Natural killer cell (primary cell): ENCODE measurements at regions not wholly inside any gene's neighbourhood (a gene's known extent, or its start where the extent isn't known, plus 50 kb on each side); places are given as distances from the start of the nearest gene placed in this dataset.

ENCODE experiments used
- ATAC-seq, 3 donors: fragments of 150-1000 bp in 2 of 3; fragments of 200-7000 bp in 1 of 3; cut with Tn5 transposase; 1 replicate in 1 of 3; 2 replicates in 2 of 3; pipeline ENCODE4 v1.10.0; 2021; ENCODE audit warnings: mild to moderate bottlenecking in 2 of 3, moderate library complexity in 2 of 3
- DNase-seq, 2 donors: peaks; one replicate each; pipeline versions ENCODE4 v3.0.0 to v3.0.0-alpha.2; 2013 to 2021; ENCODE audit warnings: mixed read lengths in 1 of 2
- H3K27ac ChIP-seq: one replicate; pipeline ENCODE4 v1.5.1; 2013; ENCODE audit warnings: mild to moderate bottlenecking, low read length
- H3K27me3 ChIP-seq: one replicate; pipeline ENCODE4 v1.6.1; 2013; ENCODE audit warnings: low read length; ENCODE audit not compliant: control insufficient read depth, insufficient read depth
- H3K36me3 ChIP-seq: one replicate; pipeline ENCODE4 v1.6.1; 2013; ENCODE audit warnings: low read length; ENCODE audit not compliant: control insufficient read depth, insufficient read depth
- H3K4me1 ChIP-seq: one replicate; pipeline ENCODE4 v1.6.1; 2013; ENCODE audit warnings: low read length; ENCODE audit not compliant: control insufficient read depth, insufficient read depth
- H3K4me3 ChIP-seq: one replicate; pipeline ENCODE4 v1.5.1; 2013; ENCODE audit warnings: low read length
- H3K9me3 ChIP-seq: one replicate; pipeline ENCODE4 v1.6.1; 2013; ENCODE audit warnings: low read length; ENCODE audit not compliant: control insufficient read depth, insufficient read depth
- H3K27ac Mint-ChIP-seq, 2 donors: one replicate each; pipeline ENCODE4 v1.8.0; 2022; ENCODE audit warnings: mild to moderate bottlenecking in 2 of 2, mixed read lengths in 2 of 2, moderate library complexity in 1 of 2
- H3K27me3 Mint-ChIP-seq, 2 donors: one replicate each; pipeline ENCODE4 v1.8.0; 2022; ENCODE audit warnings: low read depth in 2 of 2, mixed read lengths in 2 of 2
- H3K36me3 Mint-ChIP-seq: one replicate; pipeline ENCODE4 v1.8.0; 2022; ENCODE audit warnings: mixed read lengths
- H3K4me1 Mint-ChIP-seq, 2 donors: one replicate each; pipeline ENCODE4 v1.8.0; 2022; ENCODE audit warnings: mixed read lengths in 2 of 2
- H3K4me3 Mint-ChIP-seq: one replicate; pipeline ENCODE4 v1.8.0; 2022; ENCODE audit warnings: mild to moderate bottlenecking, moderate library complexity, mixed read lengths
- H3K9me3 Mint-ChIP-seq, 2 donors: one replicate each; pipeline ENCODE4 v1.8.0; 2022; ENCODE audit warnings: mixed read lengths in 2 of 2
- CTCF ChIP-seq: fragments of 200-600 bp; IDR thresholded peaks from one replicate; pipeline ENCODE4 v1.8.0; 2022; ENCODE audit warnings: antibody characterized with exemption
- WGBS: methylation state at CpG from one replicate; pipeline ENCODE4 v1.1.7; 2013; ENCODE audit warnings: missing lambda C conversion rate; ENCODE audit not compliant: insufficient coverage; 5-methylcytosine and 5-hydroxymethylcytosine counted together
- intact Hi-C: fragments of 100-400 bp; cut with micrococcal nuclease; formaldehyde crosslinking; loops from one replicate; pipeline ENCODE4 v1.14.2; 2022

GRCh38 chr7:27427416-27427815, 184.8 kb downstream of the EVX1 start:
- DNase-seq (no peak), ATAC-seq (no peak)
- no peaks in the 10 kb centered on the region for H3K36me3 ChIP-seq
- no peak overlapping the region for H3K27ac ChIP-seq
- H3K36me3 Mint-ChIP-seq, result no peaks in the 10 kb centered on the region
- WGBS, result 93% methylated on average over 4 of the region's 4 CpGs
- H3K4me3 Mint-ChIP-seq, result no peak overlapping the region
- H3K4me3 ChIP-seq, result no peak overlapping the region
- peaks cover 14 to 33% of the 10 kb centered on the region in 2 donors for H3K27me3 Mint-ChIP-seq
- intact Hi-C loops, result no loop called here
- H3K4me1 ChIP-seq, result no peaks in the 10 kb centered on the region
- no peaks in the 10 kb centered on the region for H3K9me3 ChIP-seq
- no peak for TF ChIP-seq CTCF
- H3K9me3 Mint-ChIP-seq, result no peaks in the 10 kb centered on the region
- no peak overlapping the region for H3K27ac Mint-ChIP-seq
- no peaks in the 10 kb centered on the region for H3K4me1 Mint-ChIP-seq
- no peaks in the 10 kb centered on the region for H3K27me3 ChIP-seq

- H3K4me3 ChIP-seq, result no peak overlapping the region
- Mint-ChIP-seq H3K4me1 (no peaks in the 10 kb centered on the region), H3K27ac (no peak overlapping the region), H3K27me3 (peaks cover 17 to 35% of the 10 kb centered on the region in 2 donors), H3K9me3 (no peaks in the 10 kb centered on the region), H3K36me3 (no peaks in the 10 kb centered on the region), H3K4me3 (no peak overlapping the region)
- no peaks in the 10 kb centered on the region for H3K4me1 ChIP-seq
- WGBS, result no CpG with 5 or more reads among the region's 2 CpGs
- H3K27ac ChIP-seq, result no peak overlapping the region
- no peaks in the 10 kb centered on the region for H3K27me3 ChIP-seq
- DNase-seq (no peak), ATAC-seq (no peak)
- no peaks in the 10 kb centered on the region for H3K9me3 ChIP-seq
- TF ChIP-seq CTCF, result no peak
- intact Hi-C loops, result no loop called here
- H3K36me3 ChIP-seq, result no peaks in the 10 kb centered on the region
These were observed 187.5 kb downstream of the EVX1 start for GRCh38 chr7:27430105-27430504.

- H3K27ac Mint-ChIP-seq, result no peak overlapping the region
- no peaks in the 10 kb centered on the region for H3K36me3 Mint-ChIP-seq
- H3K9me3 Mint-ChIP-seq, result no peaks in the 10 kb centered on the region
- Histone ChIP-seq H3K4me1 (no peaks in the 10 kb centered on the region), H3K27me3 (no peaks in the 10 kb centered on the region), H3K36me3 (no peaks in the 10 kb centered on the region), H3K4me3 (no peak overlapping the region), H3K27ac (no peak overlapping the region), H3K9me3 (no peaks in the 10 kb centered on the region)
- intact Hi-C loops, result no loop called here
- 87% methylated on average over 3 of the region's 3 CpGs for WGBS
- DNase-seq (no peak), ATAC-seq (no peak)
- no peak overlapping the region for H3K4me3 Mint-ChIP-seq
- no peaks in the 10 kb centered on the region for H3K4me1 Mint-ChIP-seq
- peaks cover 14 to 35% of the 10 kb centered on the region in 2 donors for H3K27me3 Mint-ChIP-seq
- TF ChIP-seq CTCF, result no peak
These were observed 188.9 kb downstream of the EVX1 start for GRCh38 chr7:27431465-27431864.

- H3K9me3 Mint-ChIP-seq, result no peaks in the 10 kb centered on the region
- H3K27me3 Mint-ChIP-seq, result peaks cover 14 to 31% of the 10 kb centered on the region in 2 donors
- no peaks in the 10 kb centered on the region for H3K4me1 Mint-ChIP-seq
- no peak overlapping the region for H3K27ac Mint-ChIP-seq
- Histone ChIP-seq H3K9me3 (no peaks in the 10 kb centered on the region), H3K4me1 (no peaks in the 10 kb centered on the region), H3K36me3 (no peaks in the 10 kb centered on the region), H3K4me3 (no peak overlapping the region), H3K27me3 (no peaks in the 10 kb centered on the region), H3K27ac (no peak overlapping the region)
- ATAC-seq (no peak), DNase-seq (no peak)
- WGBS, result 55% methylated on average over 1 of the region's 1 CpG
- intact Hi-C loops, result no loop called here
- no peak for TF ChIP-seq CTCF
- H3K36me3 Mint-ChIP-seq, result no peaks in the 10 kb centered on the region
- H3K4me3 Mint-ChIP-seq, result no peak overlapping the region
These were observed 191.0 kb downstream of the EVX1 start for GRCh38 chr7:27433581-27433980.
